HG03175 (cell line): ENCODE measurements at regions not wholly inside any gene's neighbourhood (a gene's known extent, or its start where the extent isn't known, plus 50 kb on each side); places are given as distances from the start of the nearest gene placed in this dataset.

Experiments used
- ATAC-seq: cut with Tn5 transposase; IDR thresholded peaks from one replicate; pipeline ENCODE4 v1.9.1; 2021; ENCODE audit warnings: mild to moderate bottlenecking, moderate library complexity; ENCODE audit not compliant: unreplicated experiment

DNA sequence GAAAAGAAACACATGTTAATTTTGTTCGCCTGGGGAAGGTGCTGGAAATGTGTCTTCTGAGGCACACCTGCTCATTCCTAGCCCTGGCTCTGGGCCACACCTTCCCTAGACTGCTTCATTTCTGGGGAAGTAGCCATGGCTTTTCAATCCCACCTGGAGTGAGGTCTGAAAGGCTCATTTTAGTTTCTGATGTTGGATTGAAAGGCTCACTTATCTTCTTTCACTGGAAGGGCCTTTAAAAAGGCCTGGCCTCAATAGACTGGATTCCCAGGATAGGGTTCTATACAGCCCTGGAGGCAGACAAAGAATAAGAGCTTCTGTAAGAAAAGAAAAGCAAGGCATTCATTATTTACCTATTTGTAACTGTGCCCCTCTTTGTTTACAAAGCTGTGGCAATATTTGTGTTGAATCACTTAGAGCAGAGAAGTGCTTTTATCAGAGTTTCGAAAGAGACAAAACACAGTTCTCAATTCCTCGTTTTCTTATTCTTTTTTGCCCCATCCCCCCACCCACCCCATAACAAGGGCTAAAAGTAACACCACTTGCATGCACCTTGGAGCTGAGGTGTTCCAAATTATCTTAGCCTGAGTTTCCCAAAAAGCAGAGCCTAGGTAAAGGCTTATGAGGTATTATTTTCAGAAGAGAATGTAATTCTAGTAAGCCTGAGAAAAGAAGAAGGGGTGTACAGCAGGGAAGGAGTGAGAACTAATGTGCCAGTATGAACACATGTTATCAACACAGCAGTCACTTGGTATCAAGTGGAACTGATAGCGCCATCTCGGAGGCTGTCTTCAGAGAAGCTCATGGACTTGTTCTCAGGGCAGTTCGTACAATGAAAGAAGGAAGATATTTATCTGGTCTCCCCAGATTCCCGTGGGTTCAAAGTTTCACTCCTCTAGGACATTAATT lies 413.1 kb downstream of the KCTD16 start:
- ATAC-seq, result no peak

DNA sequence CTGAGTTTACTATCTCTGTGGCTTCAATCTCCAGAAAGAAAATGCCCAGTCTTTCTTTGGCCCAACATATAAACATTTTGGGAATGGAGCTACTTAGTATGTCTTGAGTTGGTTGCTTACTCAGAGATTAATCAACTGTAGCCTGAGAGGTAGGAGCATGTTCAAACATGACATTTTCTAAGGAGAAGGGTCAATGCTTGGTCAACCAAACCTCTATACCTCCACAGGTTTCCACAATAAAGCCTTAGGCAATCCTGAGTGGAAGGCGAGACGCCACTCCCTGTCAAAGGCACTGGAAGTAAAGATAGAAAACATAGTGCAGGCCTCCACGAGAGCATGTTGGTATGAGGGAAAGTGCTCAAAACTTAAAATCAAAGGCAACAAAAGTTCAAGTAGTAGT lies 411.4 kb downstream of the KCTD16 start:
- no peak for ATAC-seq

DNA sequence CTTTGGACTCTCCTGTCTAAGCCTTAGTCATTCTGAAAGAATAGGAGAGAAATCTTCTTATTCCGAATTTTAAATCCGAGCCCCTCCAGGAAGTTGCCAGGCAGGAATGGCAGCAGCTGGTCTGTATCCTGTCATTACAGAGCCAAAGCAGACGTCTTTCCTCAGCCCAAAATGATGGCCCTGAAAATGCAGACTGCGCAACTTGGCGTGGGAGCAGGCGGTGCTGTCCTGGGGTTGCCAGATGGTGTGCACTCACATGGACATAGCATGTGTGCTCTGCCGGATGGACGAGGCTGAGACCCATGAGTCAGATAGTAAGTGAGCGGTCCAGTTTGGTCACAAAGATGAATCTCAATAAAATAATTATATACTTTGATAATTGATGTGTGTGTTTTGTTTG lies 410.4 kb downstream of the KCTD16 start:
- no peak for ATAC-seq

DNA sequence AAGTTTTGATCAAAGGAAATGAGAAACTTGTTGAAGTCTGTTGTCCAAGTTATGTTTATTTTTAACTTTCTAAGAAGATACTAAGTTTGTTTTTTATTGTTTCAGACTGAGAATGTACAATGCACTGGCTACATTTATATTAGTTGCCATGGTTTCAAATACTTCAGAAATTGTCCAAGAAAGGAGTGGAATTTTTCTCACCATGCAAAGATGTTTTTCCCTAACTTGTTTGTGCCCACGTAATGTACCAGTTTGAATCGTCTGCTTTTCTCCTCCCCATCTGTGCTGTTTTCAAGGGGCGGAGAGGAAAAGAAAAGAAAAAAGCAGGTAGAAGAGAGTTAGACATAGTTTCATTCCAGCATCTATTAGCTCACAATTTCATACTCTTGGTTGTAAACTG lies 407.0 kb downstream of the KCTD16 start:
- no peak for ATAC-seq

DNA sequence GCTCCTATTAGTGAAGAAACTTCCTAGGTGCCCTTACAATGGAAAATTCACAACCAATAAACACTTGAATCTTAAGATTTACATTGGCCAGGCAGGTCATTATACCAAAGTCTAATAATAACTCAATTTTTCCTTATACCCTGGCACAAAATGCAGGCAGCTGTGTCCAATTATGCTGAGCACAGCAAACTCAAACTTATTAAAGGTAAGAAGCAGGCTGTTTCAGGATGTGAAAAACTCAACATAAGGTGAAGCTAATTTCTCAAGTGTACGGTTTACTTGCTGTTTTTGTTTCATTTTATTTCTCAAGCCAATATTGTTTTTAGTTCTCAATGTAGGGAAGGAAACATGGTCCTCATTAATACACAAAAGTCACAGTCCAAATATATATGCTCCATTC lies 405.1 kb downstream of the KCTD16 start:
- ATAC-seq, result no peak

DNA sequence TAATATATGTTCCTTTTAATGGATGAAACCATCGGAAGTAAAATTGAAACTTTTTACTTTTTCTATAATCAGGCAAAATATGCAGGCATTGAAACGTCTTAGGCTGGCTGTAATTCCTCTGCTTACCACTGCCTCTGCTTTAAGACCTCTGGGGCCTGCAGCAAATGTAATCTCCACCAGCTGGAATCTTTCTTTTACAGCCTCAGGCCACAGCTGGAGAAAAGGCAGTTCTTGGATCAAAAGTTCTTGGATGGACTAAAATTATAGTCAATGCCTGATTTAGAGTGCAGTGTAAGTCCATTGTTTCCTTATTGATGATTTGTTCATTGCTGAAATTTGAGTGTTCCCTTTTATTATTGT lies 396.7 kb downstream of the KCTD16 start:
- no peak for ATAC-seq

DNA sequence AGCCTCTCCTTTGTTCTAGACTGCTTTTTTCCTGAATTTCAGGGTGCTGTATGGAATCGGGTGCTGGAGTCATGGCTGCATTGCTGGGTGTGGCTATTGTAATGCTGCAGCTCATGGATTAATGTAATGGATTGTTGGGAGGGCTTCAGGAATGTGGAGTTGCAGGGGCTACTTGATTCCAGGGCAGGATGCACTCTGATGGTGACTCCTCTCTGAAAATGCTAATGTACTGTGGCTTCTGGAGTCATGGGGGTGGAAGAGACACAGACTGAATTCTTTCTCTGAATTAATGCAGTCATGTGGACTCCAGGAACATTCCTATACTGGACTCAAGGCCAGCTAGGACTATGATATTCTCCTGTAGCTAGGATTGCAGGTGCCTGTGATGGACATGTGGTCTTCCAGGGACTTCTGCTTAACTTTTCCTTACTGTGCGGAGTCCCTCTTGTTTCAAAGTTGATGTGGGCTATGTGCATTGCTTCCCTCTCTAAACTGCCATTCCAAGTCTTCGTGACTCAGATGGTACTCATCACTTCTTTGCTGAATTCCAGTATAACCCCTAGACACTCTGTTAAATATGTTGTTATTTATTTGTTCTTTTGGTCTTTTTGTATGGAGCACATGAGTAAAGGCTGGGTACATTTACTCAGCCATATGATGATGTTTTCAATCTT lies 396.2 kb downstream of the KCTD16 start:
- no peak for ATAC-seq

DNA sequence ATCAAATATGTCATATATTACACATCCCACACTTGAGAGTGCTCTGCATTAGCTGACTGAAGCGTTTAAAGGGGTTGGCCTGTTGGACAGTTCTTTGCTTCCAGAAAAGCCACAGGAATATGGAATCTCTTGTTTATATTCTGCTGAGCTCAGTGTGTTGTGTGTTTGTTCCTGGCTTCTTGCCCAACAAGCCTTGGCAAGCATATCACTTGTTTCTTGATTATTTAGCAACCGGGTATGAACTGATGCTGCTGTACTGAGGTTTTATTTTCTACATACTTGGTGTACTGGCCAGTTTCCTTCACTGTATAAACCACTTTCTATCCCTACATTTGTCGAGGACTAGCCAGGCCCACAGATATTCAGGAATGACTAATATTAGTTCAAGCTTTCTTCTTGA lies 378.9 kb downstream of the KCTD16 start:
- ATAC-seq, result no peak

DNA sequence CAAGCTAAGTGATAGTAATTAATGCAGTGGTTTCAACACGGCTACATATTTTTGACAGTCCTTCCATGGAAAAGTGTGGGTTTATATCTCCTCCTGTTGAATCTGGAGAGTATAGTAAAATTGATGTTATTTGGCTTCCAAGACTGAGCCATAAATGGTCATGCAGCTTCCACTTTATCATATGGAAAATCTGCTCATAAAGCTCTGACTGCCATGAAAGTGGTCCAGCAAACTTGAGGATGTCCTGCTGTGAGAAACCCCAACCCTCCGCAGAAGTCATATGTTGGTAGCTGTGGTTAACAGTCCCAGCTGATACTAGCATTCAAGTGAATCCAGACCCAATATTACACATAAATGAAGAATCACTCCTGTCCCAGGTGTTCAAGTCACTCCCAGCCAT lies 378.3 kb downstream of the KCTD16 start:
- ATAC-seq, result no peak

DNA sequence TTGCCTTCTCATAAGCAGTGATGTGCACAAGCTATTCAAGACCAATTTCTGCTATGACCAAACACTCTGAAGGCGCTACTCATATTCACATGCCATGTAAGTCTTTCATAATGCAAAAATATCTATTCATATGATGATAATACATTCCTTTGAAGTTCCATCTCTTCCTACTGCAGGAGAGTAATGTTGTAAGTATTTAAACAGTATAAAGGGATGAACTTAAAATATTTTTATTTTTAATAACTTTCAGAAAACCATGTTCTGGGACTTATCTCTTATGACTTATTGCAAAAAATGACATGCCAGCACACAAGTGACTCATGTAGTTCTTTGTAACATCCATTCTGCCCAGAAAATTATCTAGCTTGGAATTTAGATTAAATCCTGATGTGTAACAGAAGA lies 376.4 kb downstream of the KCTD16 start:
- ATAC-seq, result no peak

DNA sequence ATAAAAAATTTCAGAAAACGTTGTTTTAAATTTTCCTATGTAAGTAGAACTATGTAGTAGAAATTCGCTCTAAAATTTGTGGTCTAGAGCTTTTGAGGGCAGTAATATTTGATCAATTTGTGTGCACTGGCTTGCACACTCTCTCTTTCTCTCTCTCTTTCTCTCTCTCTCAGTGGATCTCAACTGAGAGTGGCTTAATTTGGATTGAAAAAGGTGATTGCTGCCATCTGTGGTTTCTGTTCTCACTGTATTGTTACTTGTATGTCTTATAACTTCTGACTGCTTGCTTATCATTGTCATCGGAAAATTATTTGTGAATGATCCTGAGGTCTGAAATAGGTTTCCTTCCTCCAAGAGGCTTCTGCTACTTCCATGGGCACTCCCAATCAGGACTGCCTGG lies 368.2 kb downstream of the KCTD16 start:
- no peak for ATAC-seq
